ENCODE measurements at regions not wholly inside any gene's neighbourhood (a gene's known extent, or its start where the extent isn't known, plus 50 kb on each side); places are given as distances from the start of the nearest gene placed in this dataset.
"Not testable (repeated sequence)": the region's sequence is repeated elsewhere in the genome, so short reads cannot be mapped to it uniquely, and the experiment has no call there.

DNA sequence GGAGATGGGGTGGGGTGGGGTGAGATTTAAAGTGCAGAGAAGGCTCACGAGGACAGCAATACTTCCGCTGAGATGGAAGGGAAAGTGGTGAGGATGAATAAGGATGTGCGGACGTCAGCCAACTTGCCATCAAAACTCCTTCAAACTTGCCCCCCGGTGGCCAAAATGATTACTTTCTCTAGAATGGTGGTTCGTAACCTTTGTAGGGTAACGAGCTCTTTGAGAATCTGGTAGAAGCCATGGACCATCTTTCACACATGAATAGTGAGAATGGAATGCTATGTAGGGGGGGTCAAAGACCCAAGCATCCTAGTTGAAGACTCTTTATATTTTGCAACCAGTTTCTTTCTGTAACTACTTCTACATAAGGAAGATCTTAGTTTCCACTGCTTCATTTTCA is 245.9 kb upstream of the DDHD1 start:
- H3K9me3 ChIP-seq (replicated peaks in 1 of 2; ENCODE audit: control insufficient read depth in 1 of 2, insufficient read depth in 1 of 2, low read length in 2 of 2): peaks cover 9 to 19% of the 10 kb centered on the region in 2 donors
- Mint-ChIP-seq H3K27ac (no peak overlapping the region), H3K27me3 (ENCODE audit: low read depth in 3 of 3) (peaks cover 0 to 6% (median 0%) of the 10 kb centered on the region in 3 donors), H3K9me3 (peaks cover 8 to 26% (median 14%) of the 10 kb centered on the region in 7 donors), H3K4me1 (no peaks in the 10 kb centered on the region), H3K36me3 (no peaks in the 10 kb centered on the region), H3K4me3 (no peak overlapping the region)
- no peaks in the 10 kb centered on the region for H3K27me3 ChIP-seq (ENCODE audit: control insufficient read depth in 2 of 2, insufficient read depth in 2 of 2, low read length in 2 of 2)
- intact Hi-C loops (cut with micrococcal nuclease): no loop called here
- H3K79me2 ChIP-seq (ENCODE audit: insufficient read depth, low read length): no peaks in the 10 kb centered on the region
- no peak for DNase-seq
- H3K27ac ChIP-seq (ENCODE audit: low read depth in 1 of 2, low read length in 2 of 2): no peak overlapping the region
- no peak overlapping the region for H3K4me2 ChIP-seq (replicated peaks; ENCODE audit: extremely low read depth, low read length, poor library complexity, severe bottlenecking)
- no CpG with 5 or more reads among the region's 7 CpGs for WGBS (ENCODE audit: insufficient coverage)
- H3K9ac ChIP-seq (ENCODE audit: insufficient read depth, low read length, poor library complexity, severe bottlenecking): no peak overlapping the region
- H2AFZ ChIP-seq (ENCODE audit: insufficient read depth, low read depth, low read length, poor library complexity, severe bottlenecking): no peak overlapping the region
- H3K36me3 ChIP-seq (replicated peaks in 1 of 2; ENCODE audit: control insufficient read depth in 1 of 2, insufficient read depth in 2 of 2, low read length in 2 of 2): no peaks in the 10 kb centered on the region
- H3K4me1 ChIP-seq (ENCODE audit: control insufficient read depth in 1 of 2, insufficient read depth in 2 of 2, low read length in 2 of 2): no peaks in the 10 kb centered on the region
- H3K4me3 ChIP-seq (replicated peaks in 1 of 3; ENCODE audit: low read depth in 2 of 3, low read length in 3 of 3): no peak overlapping the region
- no peaks in the 10 kb centered on the region for H4K20me1 ChIP-seq (ENCODE audit: insufficient read depth, low read length)
- TF ChIP-seq, protein P1, sequence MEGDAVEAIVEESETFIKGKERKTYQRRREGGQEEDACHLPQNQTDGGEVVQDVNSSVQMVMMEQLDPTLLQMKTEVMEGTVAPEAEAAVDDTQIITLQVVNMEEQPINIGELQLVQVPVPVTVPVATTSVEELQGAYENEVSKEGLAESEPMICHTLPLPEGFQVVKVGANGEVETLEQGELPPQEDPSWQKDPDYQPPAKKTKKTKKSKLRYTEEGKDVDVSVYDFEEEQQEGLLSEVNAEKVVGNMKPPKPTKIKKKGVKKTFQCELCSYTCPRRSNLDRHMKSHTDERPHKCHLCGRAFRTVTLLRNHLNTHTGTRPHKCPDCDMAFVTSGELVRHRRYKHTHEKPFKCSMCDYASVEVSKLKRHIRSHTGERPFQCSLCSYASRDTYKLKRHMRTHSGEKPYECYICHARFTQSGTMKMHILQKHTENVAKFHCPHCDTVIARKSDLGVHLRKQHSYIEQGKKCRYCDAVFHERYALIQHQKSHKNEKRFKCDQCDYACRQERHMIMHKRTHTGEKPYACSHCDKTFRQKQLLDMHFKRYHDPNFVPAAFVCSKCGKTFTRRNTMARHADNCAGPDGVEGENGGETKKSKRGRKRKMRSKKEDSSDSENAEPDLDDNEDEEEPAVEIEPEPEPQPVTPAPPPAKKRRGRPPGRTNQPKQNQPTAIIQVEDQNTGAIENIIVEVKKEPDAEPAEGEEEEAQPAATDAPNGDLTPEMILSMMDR (IDR thresholded peaks at IDR 0.05): no peak

DNA sequence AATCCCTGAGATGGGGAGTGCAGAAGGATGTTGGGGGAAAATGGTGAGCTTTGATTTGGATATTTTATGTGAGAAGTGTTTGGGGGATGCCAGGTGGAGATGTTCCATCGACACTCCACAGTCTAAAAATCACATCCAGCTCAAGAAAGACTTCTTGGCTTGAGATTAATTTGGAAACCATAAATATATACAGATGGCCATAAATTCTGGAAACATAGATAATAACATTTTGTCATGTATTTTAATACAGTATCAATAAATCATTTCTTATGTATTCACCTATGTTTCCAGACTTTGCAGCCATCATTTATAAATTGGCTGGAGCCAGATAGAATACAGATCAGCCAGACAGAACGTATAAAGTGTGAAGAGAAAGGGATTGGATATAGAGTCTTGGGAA is 245.5 kb upstream of the DDHD1 start:
- Mint-ChIP-seq H3K9me3 (peaks cover 11 to 27% (median 16%) of the 10 kb centered on the region in 7 donors), H3K4me1 (no peaks in the 10 kb centered on the region), H3K27me3 (ENCODE audit: low read depth in 3 of 3) (peaks cover 0 to 6% (median 0%) of the 10 kb centered on the region in 3 donors), H3K4me3 (no peak overlapping the region), H3K27ac (no peak overlapping the region), H3K36me3 (no peaks in the 10 kb centered on the region)
- H3K9me3 ChIP-seq (replicated peaks in 1 of 2; ENCODE audit: control insufficient read depth in 1 of 2, insufficient read depth in 1 of 2, low read length in 2 of 2): peaks cover 11 to 20% of the 10 kb centered on the region in 2 donors
- H3K9ac ChIP-seq (ENCODE audit: insufficient read depth, low read length, poor library complexity, severe bottlenecking): no peak overlapping the region
- H3K4me2 ChIP-seq (replicated peaks; ENCODE audit: extremely low read depth, low read length, poor library complexity, severe bottlenecking): no peak overlapping the region
- H3K27me3 ChIP-seq (ENCODE audit: control insufficient read depth in 2 of 2, insufficient read depth in 2 of 2, low read length in 2 of 2): no peaks in the 10 kb centered on the region
- H3K36me3 ChIP-seq (replicated peaks in 1 of 2; ENCODE audit: control insufficient read depth in 1 of 2, insufficient read depth in 2 of 2, low read length in 2 of 2): no peaks in the 10 kb centered on the region
- no peak overlapping the region for H3K4me3 ChIP-seq (replicated peaks in 1 of 3; ENCODE audit: low read depth in 2 of 3, low read length in 3 of 3)
- H3K27ac ChIP-seq (ENCODE audit: low read depth in 1 of 2, low read length in 2 of 2): no peak overlapping the region
- H3K79me2 ChIP-seq (ENCODE audit: insufficient read depth, low read length): no peaks in the 10 kb centered on the region
- no peak overlapping the region for H2AFZ ChIP-seq (ENCODE audit: insufficient read depth, low read depth, low read length, poor library complexity, severe bottlenecking)
- DNase-seq: no peak
- 85% methylated on average over 1 of the region's 2 CpGs for WGBS (ENCODE audit: insufficient coverage)
- H3K4me1 ChIP-seq (ENCODE audit: control insufficient read depth in 1 of 2, insufficient read depth in 2 of 2, low read length in 2 of 2): no peaks in the 10 kb centered on the region
- no peaks in the 10 kb centered on the region for H4K20me1 ChIP-seq (ENCODE audit: insufficient read depth, low read length)
- intact Hi-C loops (cut with micrococcal nuclease): no loop called here
- TF ChIP-seq, protein P1 (IDR thresholded peaks at IDR 0.05): no peak

DNA sequence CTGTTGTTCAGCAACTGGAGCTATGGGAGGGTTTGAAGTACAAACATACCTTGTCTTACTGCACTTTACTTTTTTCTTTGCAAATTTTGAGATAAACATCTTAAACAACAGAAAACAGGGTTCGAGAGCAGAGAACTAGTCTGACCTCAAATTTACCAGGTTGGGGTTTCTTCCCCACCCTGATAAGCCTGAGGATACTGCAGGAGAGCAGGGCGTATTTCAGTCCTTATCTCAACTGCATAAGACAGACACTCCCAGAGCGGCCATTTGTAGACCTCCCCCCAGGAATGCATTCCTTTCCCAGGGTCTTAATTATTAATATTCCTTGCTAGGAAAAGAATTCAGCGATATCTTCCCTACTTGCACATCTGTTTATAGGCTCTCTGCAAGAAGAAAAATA is 242.1 kb upstream of the DDHD1 start:
- H3K36me3 Mint-ChIP-seq; H3K4me2 ChIP-seq (replicated peaks; ENCODE audit: extremely low read depth, low read length, poor library complexity, severe bottlenecking); H3K4me1 Mint-ChIP-seq; H4K20me1 ChIP-seq (ENCODE audit: insufficient read depth, low read length); H3K4me3 Mint-ChIP-seq; intact Hi-C loops (cut with micrococcal nuclease); H3K27ac ChIP-seq (ENCODE audit: low read depth in 1 of 2, low read length in 2 of 2); H3K4me3 ChIP-seq (replicated peaks in 1 of 3; ENCODE audit: low read depth in 2 of 3, low read length in 3 of 3); H3K27me3 ChIP-seq (ENCODE audit: control insufficient read depth in 2 of 2, insufficient read depth in 2 of 2, low read length in 2 of 2); H3K9ac ChIP-seq (ENCODE audit: insufficient read depth, low read length, poor library complexity, severe bottlenecking); H3K4me1 ChIP-seq (ENCODE audit: control insufficient read depth in 1 of 2, insufficient read depth in 2 of 2, low read length in 2 of 2); H3K36me3 ChIP-seq (replicated peaks in 1 of 2; ENCODE audit: control insufficient read depth in 1 of 2, insufficient read depth in 2 of 2, low read length in 2 of 2); H3K27ac Mint-ChIP-seq; H2AFZ ChIP-seq (ENCODE audit: insufficient read depth, low read depth, low read length, poor library complexity, severe bottlenecking); DNase-seq; H3K27me3 Mint-ChIP-seq (ENCODE audit: low read depth in 3 of 3); H3K79me2 ChIP-seq (ENCODE audit: insufficient read depth, low read length): not testable (repeated sequence)
- peaks cover 18 to 27% of the 10 kb centered on the region in 2 donors for H3K9me3 ChIP-seq (replicated peaks in 1 of 2; ENCODE audit: control insufficient read depth in 1 of 2, insufficient read depth in 1 of 2, low read length in 2 of 2)
- 100% methylated on average over 1 of the region's 4 CpGs for WGBS (ENCODE audit: insufficient coverage)
- H3K9me3 Mint-ChIP-seq: peaks cover 15 to 37% (median 20%) of the 10 kb centered on the region in 7 donors

Measured in CD14-positive monocyte (primary cell).